GM12865 (cell line): ENCODE measurements at regions not wholly inside any gene's neighbourhood (a gene's known extent, or its start where the extent isn't known, plus 50 kb on each side); places are given as distances from the start of the nearest gene placed in this dataset.

Experiments used
- DNase-seq: peaks from one replicate; pipeline ENCODE4 v3.0.0; 2010; ENCODE audit warnings: low read depth
- H3K4me3 ChIP-seq: 2 replicates; pipeline ENCODE4 v1.5.1; 2011; ENCODE audit warnings: mild to moderate bottlenecking, low read depth, low read length, control low read depth
- TF ChIP-seq, protein P1 (sequence below): IDR thresholded peaks from 2 replicates; pipeline ENCODE4 v1.5.1; 2011; ENCODE audit warnings: low read length, control low read depth, low read depth, inconsistent platforms; ENCODE audit not compliant: insufficient read depth; ENCODE audit errors: missing control alignments

DNA sequence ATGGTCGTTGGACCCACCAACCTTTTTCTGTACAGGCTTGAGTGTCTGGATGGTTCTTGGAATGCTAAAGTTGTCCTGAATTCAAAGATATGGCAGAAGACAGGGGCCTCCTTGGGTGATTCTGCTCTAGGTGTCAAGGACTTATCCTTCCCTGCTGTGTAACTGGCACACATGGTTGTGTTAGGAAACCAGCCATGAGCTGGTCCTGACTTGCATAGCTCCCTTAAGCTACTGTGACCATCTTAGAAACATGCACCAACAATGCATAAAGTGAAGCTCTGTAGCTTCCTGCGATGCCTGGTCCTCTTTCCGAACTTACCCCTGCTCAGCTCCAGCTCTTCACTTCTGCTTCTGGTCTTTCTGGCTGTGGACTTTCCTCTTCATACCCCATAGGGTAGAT lies 224.6 kb downstream of the TLE4 start:
- TF ChIP-seq, protein P1, sequence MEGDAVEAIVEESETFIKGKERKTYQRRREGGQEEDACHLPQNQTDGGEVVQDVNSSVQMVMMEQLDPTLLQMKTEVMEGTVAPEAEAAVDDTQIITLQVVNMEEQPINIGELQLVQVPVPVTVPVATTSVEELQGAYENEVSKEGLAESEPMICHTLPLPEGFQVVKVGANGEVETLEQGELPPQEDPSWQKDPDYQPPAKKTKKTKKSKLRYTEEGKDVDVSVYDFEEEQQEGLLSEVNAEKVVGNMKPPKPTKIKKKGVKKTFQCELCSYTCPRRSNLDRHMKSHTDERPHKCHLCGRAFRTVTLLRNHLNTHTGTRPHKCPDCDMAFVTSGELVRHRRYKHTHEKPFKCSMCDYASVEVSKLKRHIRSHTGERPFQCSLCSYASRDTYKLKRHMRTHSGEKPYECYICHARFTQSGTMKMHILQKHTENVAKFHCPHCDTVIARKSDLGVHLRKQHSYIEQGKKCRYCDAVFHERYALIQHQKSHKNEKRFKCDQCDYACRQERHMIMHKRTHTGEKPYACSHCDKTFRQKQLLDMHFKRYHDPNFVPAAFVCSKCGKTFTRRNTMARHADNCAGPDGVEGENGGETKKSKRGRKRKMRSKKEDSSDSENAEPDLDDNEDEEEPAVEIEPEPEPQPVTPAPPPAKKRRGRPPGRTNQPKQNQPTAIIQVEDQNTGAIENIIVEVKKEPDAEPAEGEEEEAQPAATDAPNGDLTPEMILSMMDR, result no peak
- no peak for DNase-seq
- no peak overlapping the region for H3K4me3 ChIP-seq

- DNase-seq, result no peak
- TF ChIP-seq, protein P1, result no peak
- H3K4me3 ChIP-seq, result no peak overlapping the region
These were observed 216.9 kb downstream of the TLE4 start for GRCh38 chr9:79788662-79789061.

- TF ChIP-seq, protein P1, result no peak
These were observed 209.5 kb downstream of the TLE4 start for GRCh38 chr9:79781263-79781662.

GRCh38 chr9:79780559-79780958 lies 208.8 kb downstream of the TLE4 start:
- DNase-seq, result no peak
- TF ChIP-seq, protein P1, result no peak
- H3K4me3 ChIP-seq, result no peak overlapping the region

More at GRCh38 chr9:79781263-79781662, 209.5 kb downstream of the TLE4 start:
- no peak overlapping the region for H3K4me3 ChIP-seq
- DNase-seq, result no peak

DNA sequence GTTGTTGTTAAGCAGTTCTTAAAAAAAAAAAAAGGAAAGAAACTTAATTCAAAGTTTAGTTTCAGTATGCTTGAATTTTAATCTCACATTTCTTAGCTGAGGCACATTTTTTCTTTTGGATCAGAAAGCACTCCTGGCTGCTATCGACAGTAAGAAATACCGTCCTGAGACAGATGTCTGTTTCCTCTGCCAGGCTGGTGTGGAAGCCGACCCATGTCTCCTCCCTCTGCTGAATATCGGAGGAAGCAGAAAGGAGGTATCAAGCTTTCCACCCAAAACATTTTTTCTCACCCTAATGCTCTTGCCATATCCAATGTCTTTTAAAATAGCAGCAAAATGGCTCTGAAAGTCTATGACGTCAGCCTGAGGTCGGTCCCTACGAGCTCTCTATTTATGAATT lies 208.1 kb downstream of the TLE4 start:
- no peak for DNase-seq
- H3K4me3 ChIP-seq, result no peak overlapping the region
- TF ChIP-seq, protein P1, result no peak

GRCh38 chr9:79778581-79778980 lies 206.8 kb downstream of the TLE4 start:
- TF ChIP-seq, protein P1, result no peak
- no peak for DNase-seq
- H3K4me3 ChIP-seq, result no peak overlapping the region

DNA sequence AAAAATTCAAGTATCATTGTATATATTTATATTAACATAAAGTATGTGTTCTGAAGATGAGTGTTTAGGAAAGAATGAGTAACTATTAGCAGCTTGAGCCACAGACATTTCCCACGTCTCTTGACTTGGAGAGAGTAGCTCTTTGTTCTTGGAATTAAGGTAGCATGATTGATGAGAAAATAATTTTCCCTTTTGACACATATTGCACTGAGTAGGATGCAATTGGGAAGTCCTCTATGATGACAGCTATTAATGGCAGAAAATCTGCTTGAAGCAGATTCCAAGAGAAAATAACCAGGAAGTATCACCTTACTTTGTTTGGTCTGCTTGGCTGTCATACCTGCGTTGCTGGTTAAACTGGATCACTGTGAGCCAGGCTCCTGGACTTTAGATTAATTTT lies 204.8 kb downstream of the TLE4 start:
- TF ChIP-seq, protein P1, result no peak
- no peak for DNase-seq
- H3K4me3 ChIP-seq, result no peak overlapping the region
